ENCODE measurements at regions not wholly inside any gene's neighbourhood (a gene's known extent, or its start where the extent isn't known, plus 50 kb on each side); places are given as distances from the start of the nearest gene placed in this dataset.

GRCh38 chr2:21484643-21485042, 360.9 kb downstream of the TDRD15 start:
- DNase-seq (ENCODE audit: low read depth, low spot score), result no peak
- TF ChIP-seq ZNF274 (IDR thresholded peaks at IDR 0.05; ENCODE audit: low read depth, low read length), result no peak
- no peak for TF ChIP-seq SUZ12 (IDR thresholded peaks at IDR 0.05; ENCODE audit: extremely low read depth, insufficient read depth, insufficient read length)
- TF ChIP-seq YY1 (IDR thresholded peaks at IDR 0.05; ENCODE audit: insufficient read depth, insufficient read length), result no peak
- no peaks in the 10 kb centered on the region for H3K27me3 ChIP-seq (ENCODE audit: insufficient read depth, insufficient read length)
- H3K36me3 ChIP-seq (ENCODE audit: insufficient read depth, insufficient read length, low read length), result no peaks in the 10 kb centered on the region
- no peak overlapping the region for H3K4me3 ChIP-seq (ENCODE audit: insufficient read length, low read depth)
- no peaks in the 10 kb centered on the region for H3K4me1 ChIP-seq (ENCODE audit: insufficient read depth, insufficient read length)
- H3K9me3 ChIP-seq (ENCODE audit: insufficient read depth, low read length), result no peaks in the 10 kb centered on the region
- H3K9ac ChIP-seq (ENCODE audit: insufficient read length, low read depth), result no peak overlapping the region

- no peaks in the 10 kb centered on the region for H3K4me1 ChIP-seq (ENCODE audit: insufficient read depth, insufficient read length)
- DNase-seq (ENCODE audit: low read depth, low spot score), result no peak
- no peaks in the 10 kb centered on the region for H3K36me3 ChIP-seq (ENCODE audit: insufficient read depth, insufficient read length, low read length)
- H3K9ac ChIP-seq (ENCODE audit: insufficient read length, low read depth), result no peak overlapping the region
- TF ChIP-seq YY1 (IDR thresholded peaks at IDR 0.05; ENCODE audit: insufficient read depth, insufficient read length), result no peak
- TF ChIP-seq ZNF274 (IDR thresholded peaks at IDR 0.05; ENCODE audit: low read depth, low read length), result no peak
- TF ChIP-seq SUZ12 (IDR thresholded peaks at IDR 0.05; ENCODE audit: extremely low read depth, insufficient read depth, insufficient read length), result no peak
- H3K27me3 ChIP-seq (ENCODE audit: insufficient read depth, insufficient read length), result no peaks in the 10 kb centered on the region
- H3K9me3 ChIP-seq (ENCODE audit: insufficient read depth, low read length), result no peaks in the 10 kb centered on the region
- H3K4me3 ChIP-seq (ENCODE audit: insufficient read length, low read depth), result no peak overlapping the region
These were observed 362.7 kb downstream of the TDRD15 start for GRCh38 chr2:21486445-21486844.

DNA sequence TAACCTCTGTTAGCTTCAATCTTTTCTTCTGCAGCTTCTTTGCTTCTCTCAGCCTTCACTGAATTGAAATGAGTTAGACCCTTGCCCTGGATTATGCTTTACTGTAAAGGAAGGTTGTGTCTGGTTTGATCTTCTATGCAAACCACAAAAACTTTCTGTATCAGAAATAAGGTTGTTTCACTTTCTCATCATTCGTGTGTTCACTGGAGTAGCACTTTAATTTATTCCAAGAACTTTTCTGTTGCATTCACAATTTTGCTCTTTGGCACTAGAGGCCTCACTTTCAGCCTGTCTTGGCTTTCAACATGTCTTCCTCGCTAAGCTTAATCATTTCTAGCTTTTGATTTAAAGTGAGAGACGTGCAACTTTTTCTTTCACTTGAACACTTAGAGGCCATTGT, 365.3 kb downstream of the TDRD15 start:
- no peak for DNase-seq (ENCODE audit: low read depth, low spot score)
- Histone ChIP-seq H3K9me3 (ENCODE audit: insufficient read depth, low read length) (no peaks in the 10 kb centered on the region), H3K9ac (ENCODE audit: insufficient read length, low read depth) (no peak overlapping the region), H3K27me3 (ENCODE audit: insufficient read depth, insufficient read length) (no peaks in the 10 kb centered on the region), H3K4me3 (ENCODE audit: insufficient read length, low read depth) (no peak overlapping the region), H3K4me1 (ENCODE audit: insufficient read depth, insufficient read length) (no peaks in the 10 kb centered on the region), H3K36me3 (ENCODE audit: insufficient read depth, insufficient read length, low read length) (no peaks in the 10 kb centered on the region)
- TF ChIP-seq SUZ12 (IDR thresholded peaks at IDR 0.05; ENCODE audit: extremely low read depth, insufficient read depth, insufficient read length) (no peak), YY1 (IDR thresholded peaks at IDR 0.05; ENCODE audit: insufficient read depth, insufficient read length) (no peak), ZNF274 (IDR thresholded peaks at IDR 0.05; ENCODE audit: low read depth, low read length) (no peak)

- H3K27me3 ChIP-seq (ENCODE audit: insufficient read depth, insufficient read length), result no peaks in the 10 kb centered on the region
- no peaks in the 10 kb centered on the region for H3K36me3 ChIP-seq (ENCODE audit: insufficient read depth, insufficient read length, low read length)
- no peaks in the 10 kb centered on the region for H3K9me3 ChIP-seq (ENCODE audit: insufficient read depth, low read length)
- no peak for TF ChIP-seq YY1 (IDR thresholded peaks at IDR 0.05; ENCODE audit: insufficient read depth, insufficient read length)
- no peak for TF ChIP-seq SUZ12 (IDR thresholded peaks at IDR 0.05; ENCODE audit: extremely low read depth, insufficient read depth, insufficient read length)
- no peaks in the 10 kb centered on the region for H3K4me1 ChIP-seq (ENCODE audit: insufficient read depth, insufficient read length)
- DNase-seq (ENCODE audit: low read depth, low spot score), result no peak
- no peak overlapping the region for H3K9ac ChIP-seq (ENCODE audit: insufficient read length, low read depth)
- no peak overlapping the region for H3K4me3 ChIP-seq (ENCODE audit: insufficient read length, low read depth)
These were observed 374.2 kb downstream of the TDRD15 start for GRCh38 chr2:21498016-21498415.

GRCh38 chr2:21500401-21500945, 376.7 kb downstream of the TDRD15 start:
- TF ChIP-seq YY1 (IDR thresholded peaks at IDR 0.05; ENCODE audit: insufficient read depth, insufficient read length) (no peak), SUZ12 (IDR thresholded peaks at IDR 0.05; ENCODE audit: extremely low read depth, insufficient read depth, insufficient read length) (no peak), ZNF274 (IDR thresholded peaks at IDR 0.05; ENCODE audit: low read depth, low read length) (no peak)
- Histone ChIP-seq H3K9me3 (ENCODE audit: insufficient read depth, low read length) (no peaks in the 10 kb centered on the region), H3K4me3 (ENCODE audit: insufficient read length, low read depth) (no peak overlapping the region), H3K4me1 (ENCODE audit: insufficient read depth, insufficient read length) (no peaks in the 10 kb centered on the region), H3K27me3 (ENCODE audit: insufficient read depth, insufficient read length) (no peaks in the 10 kb centered on the region), H3K36me3 (ENCODE audit: insufficient read depth, insufficient read length, low read length) (no peaks in the 10 kb centered on the region), H3K9ac (ENCODE audit: insufficient read length, low read depth) (no peak overlapping the region)
- no peak for DNase-seq (ENCODE audit: low read depth, low spot score)

GRCh38 chr2:21501376-21502027, 377.7 kb downstream of the TDRD15 start:
- Histone ChIP-seq H3K9me3 (ENCODE audit: insufficient read depth, low read length) (no peaks in the 10 kb centered on the region), H3K4me1 (ENCODE audit: insufficient read depth, insufficient read length) (no peaks in the 10 kb centered on the region), H3K9ac (ENCODE audit: insufficient read length, low read depth) (no peak overlapping the region), H3K36me3 (ENCODE audit: insufficient read depth, insufficient read length, low read length) (no peaks in the 10 kb centered on the region), H3K27me3 (ENCODE audit: insufficient read depth, insufficient read length) (no peaks in the 10 kb centered on the region), H3K4me3 (ENCODE audit: insufficient read length, low read depth) (no peak overlapping the region)
- TF ChIP-seq ZNF274 (IDR thresholded peaks at IDR 0.05; ENCODE audit: low read depth, low read length) (no peak), SUZ12 (IDR thresholded peaks at IDR 0.05; ENCODE audit: extremely low read depth, insufficient read depth, insufficient read length) (no peak), YY1 (IDR thresholded peaks at IDR 0.05; ENCODE audit: insufficient read depth, insufficient read length) (no peak)
- no peak for DNase-seq (ENCODE audit: low read depth, low spot score)

DNA sequence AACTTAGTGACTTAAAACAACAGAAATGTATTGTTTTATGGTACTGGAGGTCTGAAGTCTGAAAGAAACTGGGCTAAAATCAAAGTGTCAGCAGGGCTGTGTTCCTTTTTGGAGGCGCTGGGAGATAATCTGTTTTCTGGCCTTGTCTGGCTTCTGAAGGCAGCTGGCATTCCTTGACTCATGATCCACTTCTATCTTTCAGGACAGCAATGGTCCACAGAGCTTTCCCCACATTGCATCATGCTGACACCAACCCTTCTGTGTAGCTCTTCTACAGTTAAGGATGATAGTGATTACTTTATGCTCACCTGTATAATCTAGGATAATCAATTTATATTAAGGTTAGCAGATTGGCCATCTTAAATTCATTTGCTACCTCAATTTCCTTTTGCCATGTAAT, 392.1 kb downstream of the TDRD15 start:
- no peaks in the 10 kb centered on the region for H3K9me3 ChIP-seq (ENCODE audit: insufficient read depth, low read length)
- H3K9ac ChIP-seq (ENCODE audit: insufficient read length, low read depth), result no peak overlapping the region
- no peak for TF ChIP-seq ZNF274 (IDR thresholded peaks at IDR 0.05; ENCODE audit: low read depth, low read length)
- no peak for TF ChIP-seq SUZ12 (IDR thresholded peaks at IDR 0.05; ENCODE audit: extremely low read depth, insufficient read depth, insufficient read length)
- no peak for TF ChIP-seq YY1 (IDR thresholded peaks at IDR 0.05; ENCODE audit: insufficient read depth, insufficient read length)
- no peaks in the 10 kb centered on the region for H3K27me3 ChIP-seq (ENCODE audit: insufficient read depth, insufficient read length)
- no peaks in the 10 kb centered on the region for H3K4me1 ChIP-seq (ENCODE audit: insufficient read depth, insufficient read length)
- H3K36me3 ChIP-seq (ENCODE audit: insufficient read depth, insufficient read length, low read length), result no peaks in the 10 kb centered on the region
- no peak overlapping the region for H3K4me3 ChIP-seq (ENCODE audit: insufficient read length, low read depth)
- DNase-seq (ENCODE audit: low read depth, low spot score), result no peak
